Thyroid gland (tissue), 4 donors: ENCODE measurements at regions not wholly inside any gene's neighbourhood (a gene's known extent, or its start where the extent isn't known, plus 50 kb on each side); places are given as distances from the start of the nearest gene placed in this dataset.

Source experiments
- POLR2A ChIP-seq, 2 donors: fragments of 450-650 bp; IDR thresholded peaks; one replicate each; pipeline ENCODE4 v1.6.1; 2017; ENCODE audit warnings: antibody characterized with exemption in 2 of 2, mild to moderate bottlenecking in 2 of 2, moderate library complexity in 1 of 2
- TF ChIP-seq, protein P1 (sequence below), 6 experiments: fragments of 200-600 bp in 3 of 6; fragments of 450-650 bp in 3 of 6; sonication (generic) in 3 of 6; IDR thresholded peaks; one replicate each; pipeline ENCODE4 v1.5.1; 2016 to 2019; ENCODE audit warnings: antibody characterized with exemption in 6 of 6, mild to moderate bottlenecking in 2 of 6, inconsistent platforms in 1 of 6, moderate library complexity in 1 of 6

DNA sequence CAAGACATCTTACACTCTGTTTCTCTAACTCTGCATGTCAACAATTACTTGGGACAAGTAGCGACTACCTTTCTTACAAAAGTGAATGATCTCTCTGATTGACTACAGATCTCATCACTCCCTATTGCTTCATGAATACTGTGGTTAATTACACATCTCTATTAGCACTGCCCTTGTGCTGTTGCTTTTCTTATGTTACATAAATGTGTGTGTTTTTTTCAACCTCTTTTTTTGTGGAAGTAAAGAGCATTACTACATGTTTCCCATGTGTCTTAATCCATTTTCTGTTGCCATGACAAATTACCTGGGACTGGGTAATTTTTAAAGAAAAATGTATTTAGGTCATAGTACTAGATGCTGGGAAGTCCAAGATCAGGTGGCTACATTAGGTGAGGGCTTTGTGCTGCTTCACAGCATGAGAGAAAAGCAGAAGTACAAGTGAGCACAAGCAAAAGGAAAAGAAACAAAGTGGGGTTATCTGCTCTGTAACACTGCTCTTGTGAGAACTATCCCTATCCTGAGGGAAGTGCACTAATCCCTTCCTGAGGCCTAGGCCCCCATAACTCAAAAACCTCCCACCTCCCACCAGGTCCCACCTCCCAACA lies 298.2 kb upstream of the SATB1 start:
- TF ChIP-seq, protein P1, sequence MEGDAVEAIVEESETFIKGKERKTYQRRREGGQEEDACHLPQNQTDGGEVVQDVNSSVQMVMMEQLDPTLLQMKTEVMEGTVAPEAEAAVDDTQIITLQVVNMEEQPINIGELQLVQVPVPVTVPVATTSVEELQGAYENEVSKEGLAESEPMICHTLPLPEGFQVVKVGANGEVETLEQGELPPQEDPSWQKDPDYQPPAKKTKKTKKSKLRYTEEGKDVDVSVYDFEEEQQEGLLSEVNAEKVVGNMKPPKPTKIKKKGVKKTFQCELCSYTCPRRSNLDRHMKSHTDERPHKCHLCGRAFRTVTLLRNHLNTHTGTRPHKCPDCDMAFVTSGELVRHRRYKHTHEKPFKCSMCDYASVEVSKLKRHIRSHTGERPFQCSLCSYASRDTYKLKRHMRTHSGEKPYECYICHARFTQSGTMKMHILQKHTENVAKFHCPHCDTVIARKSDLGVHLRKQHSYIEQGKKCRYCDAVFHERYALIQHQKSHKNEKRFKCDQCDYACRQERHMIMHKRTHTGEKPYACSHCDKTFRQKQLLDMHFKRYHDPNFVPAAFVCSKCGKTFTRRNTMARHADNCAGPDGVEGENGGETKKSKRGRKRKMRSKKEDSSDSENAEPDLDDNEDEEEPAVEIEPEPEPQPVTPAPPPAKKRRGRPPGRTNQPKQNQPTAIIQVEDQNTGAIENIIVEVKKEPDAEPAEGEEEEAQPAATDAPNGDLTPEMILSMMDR (IDR thresholded peaks at IDR 0.05) = no peak
- no peak for TF ChIP-seq POLR2A (IDR thresholded peaks at IDR 0.05)
